Uterus (tissue), 3 donors: ENCODE measurements at regions not wholly inside any gene's neighbourhood (a gene's known extent, or its start where the extent isn't known, plus 50 kb on each side); places are given as distances from the start of the nearest gene placed in this dataset.

Source experiments
- DNase-seq, 2 donors: peaks; one replicate each; pipeline ENCODE4 v3.0.0-alpha.2; 2019 to 2020
- H3K27ac ChIP-seq, 2 donors: fragments of 200-600 bp; sonication (generic); 1 replicate in 1 of 2; 2 replicates in 1 of 2; pipeline ENCODE4 v1.5.1; 2016 to 2018
- H3K27me3 ChIP-seq, 2 donors: fragments of 200-600 bp; sonication (generic); one replicate each; pipeline ENCODE4 v1.5.1; 2018 to 2019; ENCODE audit warnings: control low read depth in 1 of 2
- H3K36me3 ChIP-seq, 2 donors: fragments of 200-600 bp; sonication (generic); one replicate each; pipeline ENCODE4 v1.5.1; 2019; ENCODE audit warnings: control low read depth in 1 of 2
- H3K4me1 ChIP-seq, 2 donors: fragments of 200-600 bp; sonication (generic); one replicate each; pipeline ENCODE4 v1.5.1; 2018 to 2019; ENCODE audit warnings: control low read depth in 1 of 2
- H3K4me3 ChIP-seq, 2 donors: fragments of 200-600 bp; sonication (generic); 1 replicate in 1 of 2; 2 replicates in 1 of 2; pipeline ENCODE4 v1.5.1; 2018 to 2019; ENCODE audit warnings: mild to moderate bottlenecking in 1 of 2
- H3K9me3 ChIP-seq, 2 donors: fragments of 200-600 bp; sonication (generic); one replicate each; pipeline ENCODE4 v1.5.1; 2019; ENCODE audit warnings: control low read depth in 1 of 2
- CTCF ChIP-seq, 4 experiments: fragments of 200-600 bp in 2 of 4; fragments of 450-650 bp in 2 of 4; sonication (generic) in 2 of 4; IDR thresholded peaks; one replicate each; pipeline ENCODE4 v1.5.1; 2016 to 2019; ENCODE audit warnings: antibody characterized with exemption in 4 of 4, mild to moderate bottlenecking in 2 of 4, moderate library complexity in 1 of 4
- POLR2A ChIP-seq, 2 donors: fragments of 450-650 bp; IDR thresholded peaks; one replicate each; pipeline ENCODE4 v1.6.1; 2016; ENCODE audit warnings: antibody characterized with exemption in 2 of 2, mild to moderate bottlenecking in 1 of 2, moderate library complexity in 1 of 2
- intact Hi-C: fragments of 100-400 bp; cut with DNase I; formaldehyde crosslinking; loops from one replicate; pipeline ENCODE4 v1.15.1; 2023; ENCODE audit warnings: low total_unique reads
- donor health status: DM: yes; HTN: yes; CAD: no.

GRCh38 chr1:192010406-192010805, 147.9 kb upstream of the RGS18 start:
- H3K27me3 ChIP-seq = no peaks in the 10 kb centered on the region
- H3K9me3 ChIP-seq = no peaks in the 10 kb centered on the region
- no peaks in the 10 kb centered on the region for H3K4me1 ChIP-seq
- TF ChIP-seq CTCF (IDR thresholded peaks at IDR 0.05) = no peak
- no peak for TF ChIP-seq POLR2A (IDR thresholded peaks at IDR 0.05)
- H3K27ac ChIP-seq = no peak overlapping the region
- H3K36me3 ChIP-seq = peaks cover 0 to 3% of the 10 kb centered on the region in 2 donors
- DNase-seq = no peak
- no peak overlapping the region for H3K4me3 ChIP-seq
- intact Hi-C loops = no loop called here

- DNase-seq = no peak
- no peak overlapping the region for H3K27ac ChIP-seq
- H3K4me3 ChIP-seq = no peak overlapping the region
- intact Hi-C loops = no loop called here
- H3K36me3 ChIP-seq = peaks cover 0 to 3% of the 10 kb centered on the region in 2 donors
- no peaks in the 10 kb centered on the region for H3K27me3 ChIP-seq
- no peaks in the 10 kb centered on the region for H3K4me1 ChIP-seq
- no peaks in the 10 kb centered on the region for H3K9me3 ChIP-seq
- TF ChIP-seq CTCF (IDR thresholded peaks at IDR 0.05) = no peak
- no peak for TF ChIP-seq POLR2A (IDR thresholded peaks at IDR 0.05)
Measured at GRCh38 chr1:192011525-192011924, 146.7 kb upstream of the RGS18 start.

GRCh38 chr1:192022827-192023226, 135.4 kb upstream of the RGS18 start:
- Histone ChIP-seq H3K27me3 (no peaks in the 10 kb centered on the region), H3K36me3 (no peaks in the 10 kb centered on the region), H3K4me3 (no peak overlapping the region), H3K27ac (no peak overlapping the region), H3K9me3 (no peaks in the 10 kb centered on the region), H3K4me1 (no peaks in the 10 kb centered on the region)
- TF ChIP-seq CTCF (IDR thresholded peaks at IDR 0.05) = no peak
- TF ChIP-seq POLR2A (IDR thresholded peaks at IDR 0.05) = no peak
- DNase-seq = no peak
- intact Hi-C loops = no loop called here

- intact Hi-C loops = no loop called here
- H3K4me1 ChIP-seq = no peaks in the 10 kb centered on the region
- no peak overlapping the region for H3K4me3 ChIP-seq
- no peak for DNase-seq
- H3K27ac ChIP-seq = no peak overlapping the region
- no peaks in the 10 kb centered on the region for H3K27me3 ChIP-seq
- H3K36me3 ChIP-seq = no peaks in the 10 kb centered on the region
- TF ChIP-seq CTCF (IDR thresholded peaks at IDR 0.05) (no peak), POLR2A (IDR thresholded peaks at IDR 0.05) (no peak)
- no peaks in the 10 kb centered on the region for H3K9me3 ChIP-seq
Measured at GRCh38 chr1:192024881-192025280, 133.4 kb upstream of the RGS18 start.

GRCh38 chr1:192038567-192038966, 119.7 kb upstream of the RGS18 start:
- H3K4me3 ChIP-seq = no peak overlapping the region
- no peaks in the 10 kb centered on the region for H3K4me1 ChIP-seq
- no peaks in the 10 kb centered on the region for H3K27me3 ChIP-seq
- peaks cover 0 to 6% of the 10 kb centered on the region in 2 donors for H3K9me3 ChIP-seq
- intact Hi-C loops = no loop called here
- H3K27ac ChIP-seq = no peak overlapping the region
- no peaks in the 10 kb centered on the region for H3K36me3 ChIP-seq
- TF ChIP-seq POLR2A (IDR thresholded peaks at IDR 0.05) = no peak
- no peak for TF ChIP-seq CTCF (IDR thresholded peaks at IDR 0.05)
- no peak for DNase-seq
